GM23338 (cell line): ENCODE measurements at regions not wholly inside any gene's neighbourhood (a gene's known extent, or its start where the extent isn't known, plus 50 kb on each side); places are given as distances from the start of the nearest gene placed in this dataset.

Experiments used
- ATAC-seq: fragments of 200-7000 bp; cut with Tn5 transposase; 3 replicates; pipeline ENCODE4 v1.9.1; 2020
- DNase-seq: peaks from one replicate; pipeline ENCODE4 v3.0.0-alpha.2; 2015; ENCODE audit warnings: low spot score
- H2AFZ ChIP-seq: fragments of 200-600 bp; sonication (generic); 2 replicates; pipeline ENCODE4 v1.8.0; 2016; ENCODE audit warnings: antibody characterized with exemption, mild to moderate bottlenecking, moderate library complexity
- H3F3A ChIP-seq: fragments of 200-600 bp; sonication (generic); replicated peaks from 2 replicates; pipeline ENCODE4 v1.8.0; 2017; ENCODE audit warnings: antibody characterized with exemption, mixed run types, low read depth
- H3K27ac ChIP-seq: fragments of 200-600 bp; sonication (generic); 2 replicates; pipeline ENCODE4 v1.6.1; 2016; ENCODE audit warnings: low read depth
- H3K27me3 ChIP-seq: fragments of 200-600 bp; sonication (generic); 2 replicates; pipeline ENCODE4 v1.8.0; 2016; ENCODE audit warnings: mild to moderate bottlenecking, mixed run types, moderate library complexity; ENCODE audit not compliant: insufficient read depth
- H3K36me3 ChIP-seq: fragments of 200-600 bp; sonication (generic); 2 replicates; pipeline ENCODE4 v1.8.0; 2016; ENCODE audit warnings: mild to moderate bottlenecking; ENCODE audit not compliant: insufficient read depth
- H3K4me1 ChIP-seq: fragments of 200-600 bp; sonication (generic); 2 replicates; pipeline ENCODE4 v1.8.0; 2016; ENCODE audit warnings: mild to moderate bottlenecking, moderate library complexity; ENCODE audit not compliant: insufficient read depth
- H3K4me2 ChIP-seq: fragments of 200-600 bp; sonication (generic); 2 replicates; pipeline ENCODE4 v1.7.1; 2017; ENCODE audit warnings: mixed run types
- H3K4me3 ChIP-seq: fragments of 200-600 bp; sonication (generic); 2 replicates; pipeline ENCODE4 v1.6.1; 2016; ENCODE audit warnings: mixed run types
- H3K79me2 ChIP-seq: fragments of 200-600 bp; sonication (generic); replicated peaks from 2 replicates; pipeline ENCODE4 v1.8.0; 2017; ENCODE audit warnings: mild to moderate bottlenecking; ENCODE audit not compliant: insufficient read depth
- H3K9me2 ChIP-seq: fragments of 200-600 bp; sonication (generic); 2 replicates; pipeline ENCODE4 v1.8.0; 2017; ENCODE audit not compliant: insufficient read depth
- H4K20me1 ChIP-seq: fragments of 200-600 bp; sonication (generic); replicated peaks from 2 replicates; pipeline ENCODE4 v1.8.0; 2017; ENCODE audit warnings: mild to moderate bottlenecking; ENCODE audit not compliant: insufficient read depth
- H3K27ac Mint-ChIP-seq: 2 replicates; pipeline ENCODE4 v1.8.0; 2020; ENCODE audit warnings: inconsistent platforms, mild to moderate bottlenecking, moderate library complexity, mixed read lengths
- H3K27me3 Mint-ChIP-seq: 3 replicates; pipeline ENCODE4 v1.8.0; 2022; ENCODE audit warnings: low read depth, mild to moderate bottlenecking, moderate library complexity, mixed read lengths, inconsistent platforms; ENCODE audit not compliant: insufficient read depth, poor library complexity
- H3K36me3 Mint-ChIP-seq: 3 replicates; pipeline ENCODE4 v1.8.0; 2021; ENCODE audit warnings: low read depth, mild to moderate bottlenecking, inconsistent platforms, moderate library complexity, mixed read lengths
- H3K4me1 Mint-ChIP-seq: 3 replicates; pipeline ENCODE4 v1.8.0; 2020; ENCODE audit warnings: mild to moderate bottlenecking, inconsistent platforms, mixed read lengths
- H3K4me3 Mint-ChIP-seq: 3 replicates; pipeline ENCODE4 v1.8.0; 2021; ENCODE audit warnings: moderate library complexity, mild to moderate bottlenecking, inconsistent platforms, mixed read lengths
- H3K9me3 Mint-ChIP-seq: 3 replicates; pipeline ENCODE4 v1.8.0; 2020; ENCODE audit warnings: moderate library complexity, mild to moderate bottlenecking, inconsistent platforms, mixed read lengths
- CREB1 ChIP-seq: fragments of 250-450 bp; sonication (Bioruptor Pico); IDR thresholded peaks from 2 replicates; pipeline ENCODE4 v1.5.0; 2020; ENCODE audit warnings: low read depth, mild to moderate bottlenecking, moderate library complexity
- CTCF ChIP-seq, 2 experiments: fragments of 200-600 bp in 1 of 2; sonication (generic) in 1 of 2; conservative IDR thresholded peaks; 2 replicates each; pipeline versions ENCODE4 v1.5.1 to v1.6.1; 2016 to 2017; ENCODE audit warnings: antibody characterized with exemption in 2 of 2, low read depth in 2 of 2, mild to moderate bottlenecking in 2 of 2, moderate library complexity in 1 of 2
- ETS1 ChIP-seq: IDR thresholded peaks from 2 replicates; pipeline ENCODE4 v1.6.1; 2016; ENCODE audit warnings: antibody characterized with exemption
- EZH2 ChIP-seq: fragments of 200-600 bp; sonication (generic); IDR thresholded peaks from one replicate; pipeline ENCODE4 v1.8.0; 2017; ENCODE audit warnings: antibody characterized with exemption, mild to moderate bottlenecking, low read depth; ENCODE audit not compliant: unreplicated experiment
- EZH2phosphoT487 ChIP-seq: fragments of 200-600 bp; sonication (generic); IDR thresholded peaks from one replicate; pipeline ENCODE4 v1.8.1; 2018; ENCODE audit warnings: antibody characterized with exemption; ENCODE audit not compliant: unreplicated experiment
- JUNB ChIP-seq: IDR thresholded peaks from one replicate; pipeline ENCODE4 v1.6.1; 2016; ENCODE audit warnings: antibody characterized with exemption; ENCODE audit not compliant: unreplicated experiment
- POLR2AphosphoS5 ChIP-seq: IDR thresholded peaks from 2 replicates; pipeline ENCODE4 v1.6.1; 2016; ENCODE audit warnings: antibody characterized with exemption, low read depth
- STAT1 ChIP-seq: IDR thresholded peaks from one replicate; pipeline ENCODE4 v1.6.1; 2016; ENCODE audit warnings: antibody characterized with exemption; ENCODE audit not compliant: unreplicated experiment
- ZNF114 ChIP-seq: fragments of 250-450 bp; sonication (Bioruptor Pico); IDR thresholded peaks from 2 replicates; pipeline ENCODE4 v1.5.0; 2020; ENCODE audit warnings: mild to moderate bottlenecking, moderate library complexity
- ZNF331 ChIP-seq: fragments of 250-450 bp; sonication (Bioruptor Pico); IDR thresholded peaks from 2 replicates; pipeline ENCODE4 v1.5.0; 2020; ENCODE audit warnings: low read depth, mild to moderate bottlenecking, moderate library complexity
- TF ChIP-seq, protein P1 (sequence below): fragments of 250-450 bp; sonication (Bioruptor Pico); IDR thresholded peaks from 2 replicates; pipeline ENCODE4 v1.5.0; 2020; ENCODE audit warnings: mild to moderate bottlenecking, moderate library complexity

DNA sequence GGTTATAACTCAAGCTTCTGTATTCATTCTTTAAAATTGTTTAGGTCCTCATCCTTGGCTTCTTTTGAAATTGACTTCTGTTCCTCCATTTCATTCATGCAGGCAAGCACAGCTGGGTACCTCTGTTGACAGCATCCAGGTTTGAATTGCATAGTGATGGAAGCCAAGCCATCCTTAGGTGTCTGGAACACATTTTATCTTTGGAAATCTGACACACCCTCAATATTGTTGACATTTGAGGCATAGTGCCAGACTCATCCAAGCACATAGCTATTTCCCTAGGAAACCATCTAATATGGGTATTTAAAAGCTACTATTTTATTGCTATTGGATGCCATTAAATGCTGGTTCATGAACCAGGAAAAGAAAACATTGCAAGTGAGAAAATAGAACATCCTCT, 142.1 kb upstream of the PTPRZ1 start:
- no peak overlapping the region for H3K4me3 ChIP-seq
- no peaks in the 10 kb centered on the region for H3K4me1 ChIP-seq
- Mint-ChIP-seq H3K36me3 (peaks cover 37% of the 10 kb centered on the region), H3K27me3 (no peaks in the 10 kb centered on the region), H3K9me3 (peaks cover 38% of the 10 kb centered on the region), H3K27ac (no peak overlapping the region), H3K4me1 (no peaks in the 10 kb centered on the region; the same call in 2 of the 3 replicates), H3K4me3 (no peak overlapping the region)
- H3K79me2 ChIP-seq: no peaks in the 10 kb centered on the region
- no peak overlapping the region for H3K27ac ChIP-seq
- DNase-seq (no peak), ATAC-seq (no peak)
- no peaks in the 10 kb centered on the region for H3F3A ChIP-seq
- H3K36me3 ChIP-seq: 0 out of 2 replicates have a peak, but pooled peaks cover 18% of the 10 kb centered on the region
- TF ChIP-seq, protein P1, sequence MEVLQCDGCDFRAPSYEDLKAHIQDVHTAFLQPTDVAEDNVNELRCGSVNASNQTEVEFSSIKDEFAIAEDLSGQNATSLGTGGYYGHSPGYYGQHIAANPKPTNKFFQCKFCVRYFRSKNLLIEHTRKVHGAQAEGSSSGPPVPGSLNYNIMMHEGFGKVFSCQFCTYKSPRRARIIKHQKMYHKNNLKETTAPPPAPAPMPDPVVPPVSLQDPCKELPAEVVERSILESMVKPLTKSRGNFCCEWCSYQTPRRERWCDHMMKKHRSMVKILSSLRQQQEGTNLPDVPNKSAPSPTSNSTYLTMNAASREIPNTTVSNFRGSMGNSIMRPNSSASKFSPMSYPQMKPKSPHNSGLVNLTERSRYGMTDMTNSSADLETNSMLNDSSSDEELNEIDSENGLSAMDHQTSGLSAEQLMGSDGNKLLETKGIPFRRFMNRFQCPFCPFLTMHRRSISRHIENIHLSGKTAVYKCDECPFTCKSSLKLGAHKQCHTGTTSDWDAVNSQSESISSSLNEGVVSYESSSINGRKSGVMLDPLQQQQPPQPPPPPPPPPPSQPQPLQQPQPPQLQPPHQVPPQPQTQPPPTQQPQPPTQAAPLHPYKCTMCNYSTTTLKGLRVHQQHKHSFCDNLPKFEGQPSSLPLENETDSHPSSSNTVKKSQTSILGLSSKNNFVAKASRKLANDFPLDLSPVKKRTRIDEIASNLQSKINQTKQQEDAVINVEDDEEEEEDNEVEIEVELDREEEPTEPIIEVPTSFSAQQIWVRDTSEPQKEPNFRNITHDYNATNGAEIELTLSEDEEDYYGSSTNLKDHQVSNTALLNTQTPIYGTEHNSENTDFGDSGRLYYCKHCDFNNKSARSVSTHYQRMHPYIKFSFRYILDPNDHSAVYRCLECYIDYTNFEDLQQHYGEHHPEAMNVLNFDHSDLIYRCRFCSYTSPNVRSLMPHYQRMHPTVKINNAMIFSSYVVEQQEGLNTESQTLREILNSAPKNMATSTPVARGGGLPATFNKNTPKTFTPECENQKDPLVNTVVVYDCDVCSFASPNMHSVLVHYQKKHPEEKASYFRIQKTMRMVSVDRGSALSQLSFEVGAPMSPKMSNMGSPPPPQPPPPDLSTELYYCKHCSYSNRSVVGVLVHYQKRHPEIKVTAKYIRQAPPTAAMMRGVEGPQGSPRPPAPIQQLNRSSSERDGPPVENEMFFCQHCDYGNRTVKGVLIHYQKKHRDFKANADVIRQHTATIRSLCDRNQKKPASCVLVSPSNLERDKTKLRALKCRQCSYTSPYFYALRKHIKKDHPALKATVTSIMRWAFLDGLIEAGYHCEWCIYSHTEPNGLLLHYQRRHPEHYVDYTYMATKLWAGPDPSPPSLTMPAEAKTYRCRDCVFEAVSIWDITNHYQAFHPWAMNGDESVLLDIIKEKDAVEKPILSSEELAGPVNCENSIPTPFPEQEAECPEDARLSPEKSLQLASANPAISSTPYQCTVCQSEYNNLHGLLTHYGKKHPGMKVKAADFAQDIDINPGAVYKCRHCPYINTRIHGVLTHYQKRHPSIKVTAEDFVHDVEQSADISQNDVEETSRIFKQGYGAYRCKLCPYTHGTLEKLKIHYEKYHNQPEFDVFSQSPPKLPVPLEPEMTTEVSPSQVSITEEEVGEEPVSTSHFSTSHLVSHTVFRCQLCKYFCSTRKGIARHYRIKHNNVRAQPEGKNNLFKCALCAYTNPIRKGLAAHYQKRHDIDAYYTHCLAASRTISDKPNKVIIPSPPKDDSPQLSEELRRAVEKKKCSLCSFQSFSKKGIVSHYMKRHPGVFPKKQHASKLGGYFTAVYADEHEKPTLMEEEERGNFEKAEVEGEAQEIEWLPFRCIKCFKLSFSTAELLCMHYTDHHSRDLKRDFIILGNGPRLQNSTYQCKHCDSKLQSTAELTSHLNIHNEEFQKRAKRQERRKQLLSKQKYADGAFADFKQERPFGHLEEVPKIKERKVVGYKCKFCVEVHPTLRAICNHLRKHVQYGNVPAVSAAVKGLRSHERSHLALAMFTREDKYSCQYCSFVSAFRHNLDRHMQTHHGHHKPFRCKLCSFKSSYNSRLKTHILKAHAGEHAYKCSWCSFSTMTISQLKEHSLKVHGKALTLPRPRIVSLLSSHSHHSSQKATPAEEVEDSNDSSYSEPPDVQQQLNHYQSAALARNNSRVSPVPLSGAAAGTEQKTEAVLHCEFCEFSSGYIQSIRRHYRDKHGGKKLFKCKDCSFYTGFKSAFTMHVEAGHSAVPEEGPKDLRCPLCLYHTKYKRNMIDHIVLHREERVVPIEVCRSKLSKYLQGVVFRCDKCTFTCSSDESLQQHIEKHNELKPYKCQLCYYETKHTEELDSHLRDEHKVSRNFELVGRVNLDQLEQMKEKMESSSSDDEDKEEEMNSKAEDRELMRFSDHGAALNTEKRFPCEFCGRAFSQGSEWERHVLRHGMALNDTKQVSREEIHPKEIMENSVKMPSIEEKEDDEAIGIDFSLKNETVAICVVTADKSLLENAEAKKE (CRISPR knock-in tag): no peak
- no peak for TF ChIP-seq CTCF (conservative IDR thresholded peaks at IDR 0.05; ENCODE audit: low read depth in 2 of 2)
- no peak for TF ChIP-seq ZNF331 (CRISPR knock-in tag)
- no peak for TF ChIP-seq CREB1 (CRISPR knock-in tag)
- no peak for TF ChIP-seq EZH2phosphoT487
- no peak for TF ChIP-seq ETS1
- no peak for TF ChIP-seq POLR2AphosphoS5
- no peak for TF ChIP-seq EZH2
- no peak for TF ChIP-seq STAT1
- TF ChIP-seq JUNB: no peak
- no peak for TF ChIP-seq ZNF114 (CRISPR knock-in tag)
- H3K9me2 ChIP-seq: peaks cover 16% of the 10 kb centered on the region
- no peak overlapping the region for H2AFZ ChIP-seq
- no peak overlapping the region for H3K4me2 ChIP-seq
- no peaks in the 10 kb centered on the region for H3K27me3 ChIP-seq
- no peaks in the 10 kb centered on the region for H4K20me1 ChIP-seq
